MV-4-11 (cell line): ENCODE measurements at regions not wholly inside any gene's neighbourhood (a gene's known extent, or its start where the extent isn't known, plus 50 kb on each side); places are given as distances from the start of the nearest gene placed in this dataset.
"Not testable (repeated sequence)": the region's sequence is repeated elsewhere in the genome, so short reads cannot be mapped to it uniquely, and the experiment has no call there.

ENCODE experiments used
- DNase-seq: peaks from one replicate; lab custom pipeline; 2025; lab: John Stamatoyannopoulos, UW

DNA sequence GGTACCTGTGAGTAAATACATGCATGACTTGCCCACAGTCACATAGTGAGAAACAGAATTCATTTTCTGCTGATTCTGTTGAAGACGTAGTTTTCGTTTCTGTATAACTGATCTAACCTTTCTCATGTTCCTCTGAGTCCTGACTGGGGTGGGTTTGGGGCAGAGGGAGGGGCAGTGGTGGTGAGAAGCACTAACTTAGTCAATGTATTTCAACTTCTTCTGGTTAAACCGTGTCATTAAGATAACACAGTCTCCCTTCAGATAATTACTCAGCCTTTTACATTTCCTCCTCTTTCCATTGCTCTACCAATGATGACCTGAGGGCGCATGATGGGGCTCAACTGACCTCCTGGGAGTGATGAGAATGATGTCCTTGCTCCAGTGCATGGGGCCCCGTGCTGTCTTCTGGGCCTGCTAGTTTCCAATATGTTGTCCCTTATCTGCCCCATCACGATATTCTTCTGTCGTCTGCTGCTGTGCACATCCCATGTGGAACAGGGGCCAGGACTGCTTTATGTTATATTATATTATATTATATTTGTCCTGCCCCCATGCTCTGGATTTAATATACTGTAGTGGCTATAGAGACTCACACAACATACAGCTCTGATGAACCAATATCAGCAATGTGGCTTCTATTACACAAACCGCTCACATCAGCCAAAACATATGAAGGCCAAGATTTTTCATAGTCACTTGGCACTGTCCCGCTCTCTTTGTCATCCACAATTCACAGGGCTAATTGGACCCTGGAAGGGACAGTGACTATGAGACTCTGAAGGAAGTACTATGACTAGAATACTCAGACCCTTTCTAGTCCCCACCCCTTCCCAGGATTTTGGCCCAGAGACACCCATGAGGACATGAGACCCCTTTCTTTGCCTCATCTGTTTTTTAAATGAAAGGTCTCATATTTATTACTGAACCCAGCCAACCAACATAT is 407.1 kb upstream of the MCTP2 start:
- DNase-seq = no peak

- DNase-seq = no peak
These were observed 410.8 kb upstream of the MCTP2 start for GRCh38 chr15:93820566-93820965.

- DNase-seq = no peak
These were observed 411.5 kb upstream of the MCTP2 start for GRCh38 chr15:93819826-93820225.

DNA sequence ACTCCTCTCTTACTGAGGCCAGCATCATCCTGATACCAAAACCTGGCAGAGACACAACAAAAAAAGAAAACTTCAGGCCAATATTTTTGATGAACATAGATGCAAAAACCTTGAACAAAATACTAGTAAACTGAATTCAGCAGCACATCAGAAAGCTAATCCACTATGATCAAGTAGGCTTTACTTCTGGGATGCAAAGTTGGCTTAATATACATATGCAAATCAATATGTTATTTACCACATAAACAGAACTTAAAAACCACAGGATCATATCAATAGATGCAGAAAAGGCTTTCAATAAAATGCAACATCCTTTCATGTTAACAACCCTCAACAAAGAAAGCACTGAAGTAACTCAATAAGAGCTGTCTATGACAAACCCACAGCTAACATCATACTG is 414.5 kb upstream of the MCTP2 start:
- DNase-seq = no peak

- no peak for DNase-seq
These were observed 420.1 kb upstream of the MCTP2 start for GRCh38 chr15:93811305-93811704.

DNA sequence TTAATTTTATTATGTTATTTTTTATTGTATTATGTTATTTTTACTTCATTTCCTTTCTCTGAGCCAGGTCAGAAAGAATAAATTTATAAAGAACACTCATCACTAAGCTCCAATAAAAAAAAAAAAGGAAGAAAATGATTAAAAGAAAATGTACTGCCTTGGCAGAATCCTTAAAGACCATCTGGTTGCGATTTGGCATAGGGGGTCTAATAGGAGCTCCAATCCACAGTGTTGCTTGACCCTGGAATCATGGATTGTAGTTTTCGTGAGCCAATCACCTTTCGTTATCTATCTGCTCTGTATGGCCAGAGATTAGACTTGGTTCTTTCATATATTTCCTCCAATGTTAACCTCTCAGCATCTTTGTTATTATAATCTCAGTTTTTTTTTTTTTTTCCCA is 421.8 kb upstream of the MCTP2 start:
- no peak for DNase-seq

GRCh38 chr15:93803421-93804152 is 427.8 kb upstream of the MCTP2 start:
- DNase-seq = no peak

- DNase-seq = no peak
These were observed 430.2 kb upstream of the MCTP2 start for GRCh38 chr15:93801206-93801605.

DNA sequence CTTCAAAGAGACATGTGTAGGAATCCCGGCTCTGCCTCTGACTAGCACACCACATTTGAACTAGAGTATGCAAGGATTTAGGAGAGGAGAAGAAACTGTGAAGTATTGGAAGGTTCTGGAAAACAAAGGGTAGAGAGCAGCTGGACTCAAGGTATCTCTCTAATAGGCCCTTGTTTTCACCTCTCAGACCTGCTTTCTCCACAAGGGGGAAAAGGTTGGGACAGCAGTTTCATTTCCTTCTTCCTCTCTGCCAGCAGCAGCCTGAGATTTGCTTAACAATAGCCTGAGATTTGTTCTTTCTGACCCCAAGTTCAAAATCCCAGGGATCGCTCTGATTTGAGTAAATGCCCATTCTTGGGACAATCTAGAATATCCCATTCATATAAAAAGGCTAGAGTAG is 430.6 kb upstream of the MCTP2 start:
- DNase-seq = no peak

GRCh38 chr15:93789441-93789840 is 441.9 kb upstream of the MCTP2 start:
- DNase-seq = no peak

DNA sequence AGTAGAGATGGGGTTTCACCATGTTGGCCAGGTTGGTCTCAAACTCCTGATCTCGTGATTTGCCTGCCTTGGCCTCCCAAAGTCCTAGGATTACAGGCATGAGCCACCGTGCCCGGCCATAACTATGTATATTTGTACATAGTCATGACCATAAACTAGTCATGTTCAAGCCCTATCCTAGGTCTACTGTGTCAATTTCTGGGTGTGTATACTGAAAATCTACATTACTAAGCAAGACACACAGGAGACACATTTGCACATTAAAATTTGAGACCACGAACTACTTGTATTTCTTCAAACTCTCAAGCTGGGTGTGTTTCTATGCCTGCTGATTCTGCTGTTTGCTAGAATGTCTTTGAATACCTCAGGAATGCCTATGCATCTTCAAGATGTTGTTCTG is 451.3 kb upstream of the MCTP2 start:
- no peak for DNase-seq

DNA sequence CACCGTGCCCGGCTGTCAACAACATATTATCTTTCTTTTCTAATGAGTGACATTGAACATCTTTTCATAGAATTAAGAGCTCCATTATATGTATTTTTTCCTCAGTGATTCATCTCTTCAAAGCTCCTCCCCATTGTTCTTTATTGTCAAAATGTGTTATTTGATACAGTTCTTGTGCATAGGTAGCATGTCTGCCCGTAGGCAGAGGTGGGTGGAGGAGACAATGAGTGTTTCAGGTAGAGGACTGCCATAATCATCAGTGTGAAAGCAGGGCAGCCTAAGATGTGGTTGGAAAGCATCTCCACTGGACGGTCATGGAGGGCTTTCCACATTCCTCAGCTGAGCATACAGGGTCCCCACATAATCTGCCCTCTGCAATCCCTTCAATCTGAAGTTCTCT is 452.0 kb upstream of the MCTP2 start:
- no peak for DNase-seq

- no peak for DNase-seq
These were observed 459.9 kb upstream of the MCTP2 start for GRCh38 chr15:93771196-93772030.

DNA sequence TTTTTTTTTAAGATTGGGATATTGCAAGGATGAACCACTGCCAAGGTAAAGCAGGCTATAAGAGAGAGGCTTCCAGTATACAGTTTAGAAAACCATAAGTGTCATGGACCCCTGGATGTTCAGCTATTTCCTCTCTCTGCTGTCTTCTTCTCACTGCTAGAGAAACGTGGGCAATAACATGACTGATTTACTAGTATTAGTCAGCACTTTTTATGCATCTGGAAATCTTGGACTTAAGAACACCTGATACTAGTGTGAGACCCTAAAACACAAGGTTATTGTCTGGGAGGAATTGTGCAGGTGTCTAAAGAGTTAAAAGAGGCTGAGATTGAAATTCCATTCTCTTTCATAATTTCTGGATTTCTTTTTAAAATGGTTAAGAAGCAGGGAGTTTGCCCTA is 460.6 kb upstream of the MCTP2 start:
- DNase-seq = no peak

DNA sequence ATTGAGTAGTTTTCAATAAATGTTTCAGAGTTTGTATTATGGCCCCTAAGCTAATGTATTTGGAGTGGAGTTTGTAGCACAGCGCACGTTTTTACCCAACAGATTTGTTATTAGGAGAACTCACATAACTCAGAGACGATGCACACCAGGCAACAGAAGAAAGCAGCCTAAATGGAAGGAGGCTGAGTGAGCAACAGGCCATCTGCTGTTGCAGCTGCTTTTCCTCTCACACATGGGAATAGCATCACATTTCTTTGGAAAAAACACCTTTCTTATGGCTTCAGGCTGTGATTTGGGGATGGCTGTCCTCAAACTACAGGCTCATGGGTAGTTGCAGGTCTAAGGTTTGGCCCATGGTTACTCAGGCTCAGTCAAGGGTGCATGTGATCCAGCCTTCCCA is 469.3 kb upstream of the MCTP2 start:
- no peak for DNase-seq

DNA sequence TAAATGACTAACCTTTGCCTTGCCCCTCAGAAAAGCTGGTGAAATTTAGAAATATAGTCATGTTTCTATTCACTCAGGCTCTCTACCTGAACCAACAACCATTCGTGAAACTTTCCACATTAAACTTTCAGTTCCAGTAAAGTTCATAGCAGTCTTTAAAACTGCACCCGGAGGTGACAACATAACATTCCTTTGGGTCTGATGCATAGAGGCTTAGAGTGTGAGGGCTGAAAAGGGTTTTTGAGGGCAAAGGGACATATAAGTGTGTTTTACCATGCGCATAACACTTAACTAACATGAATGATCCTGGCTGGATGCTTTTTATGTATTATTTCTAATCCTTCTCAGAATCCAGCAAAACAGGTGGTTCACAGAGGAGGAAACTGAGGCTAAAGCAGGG is 471.7 kb upstream of the MCTP2 start:
- no peak for DNase-seq

GRCh38 chr15:93758824-93759223 is 472.5 kb upstream of the MCTP2 start:
- no peak for DNase-seq

- no peak for DNase-seq
These were observed 482.7 kb upstream of the MCTP2 start for GRCh38 chr15:93748710-93749109.

DNA sequence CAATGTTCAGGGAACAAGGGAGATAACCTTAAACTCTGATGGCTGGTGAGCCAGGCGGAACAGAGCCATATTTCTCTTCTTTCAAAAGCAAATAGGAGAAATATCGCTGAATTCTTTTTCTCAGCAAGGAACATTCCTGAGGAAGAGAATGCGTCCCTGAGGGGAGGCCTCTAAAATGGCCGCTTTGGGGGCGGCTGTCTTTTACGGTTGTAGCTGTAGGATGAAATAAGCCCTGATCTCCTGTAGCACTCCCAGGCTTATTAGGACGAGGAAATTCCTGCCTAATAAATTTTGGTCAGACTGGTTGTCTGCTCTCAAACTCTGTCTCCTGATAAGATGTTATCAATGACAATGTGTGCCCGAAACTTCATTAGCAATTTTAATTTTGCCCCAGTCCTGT is 496.4 kb upstream of the MCTP2 start:
- not testable (repeated sequence) for DNase-seq

GRCh38 chr15:93730724-93731123 is 500.6 kb upstream of the MCTP2 start:
- DNase-seq = no peak

- no peak for DNase-seq
These were observed 509.2 kb upstream of the MCTP2 start for GRCh38 chr15:93722165-93722564.

GRCh38 chr15:93720607-93721006 is 510.8 kb upstream of the MCTP2 start:
- no peak for DNase-seq
